Loucy (cell line): ENCODE measurements at regions not wholly inside any gene's neighbourhood (a gene's known extent, or its start where the extent isn't known, plus 50 kb on each side); places are given as distances from the start of the nearest gene placed in this dataset.
A peak's percentile ranks its signal among the peaks of the same experiment; 100 is the strongest.

Source experiments
- H2AFZ ChIP-seq: fragments of 200-600 bp; sonication (generic); 2 replicates; pipeline ENCODE4 v1.6.0; 2016; ENCODE audit warnings: antibody characterized with exemption, mild to moderate bottlenecking, low read length, moderate library complexity
- H3F3A ChIP-seq: fragments of 200-600 bp; 2 replicates; pipeline ENCODE4 v1.6.0; 2016; ENCODE audit warnings: antibody characterized with exemption, low read depth, mild to moderate bottlenecking
- H3K27me3 ChIP-seq: fragments of 200-600 bp; sonication (generic); 2 replicates; pipeline ENCODE4 v1.6.1; 2014; ENCODE audit warnings: low read length, mild to moderate bottlenecking; ENCODE audit not compliant: insufficient read depth, poor library complexity, severe bottlenecking
- H3K36me3 ChIP-seq: fragments of 200-600 bp; sonication (generic); 2 replicates; pipeline ENCODE4 v1.6.1; 2016; ENCODE audit warnings: low read length; ENCODE audit not compliant: insufficient read depth
- H3K4me1 ChIP-seq: fragments of 200-600 bp; sonication (generic); 2 replicates; pipeline ENCODE4 v1.5.1; 2014; ENCODE audit warnings: low read length, mild to moderate bottlenecking; ENCODE audit not compliant: insufficient read depth, poor library complexity, severe bottlenecking
- H3K4me2 ChIP-seq: fragments of 200-600 bp; sonication (generic); 2 replicates; pipeline ENCODE4 v1.6.0; 2014; ENCODE audit warnings: antibody characterized with exemption, low read length, low read depth, mild to moderate bottlenecking; ENCODE audit not compliant: poor library complexity, severe bottlenecking
- H3K4me3 ChIP-seq: fragments of 200-600 bp; sonication (generic); 2 replicates; pipeline ENCODE4 v1.5.1; 2014; ENCODE audit warnings: low read length, mild to moderate bottlenecking, mixed read lengths; ENCODE audit not compliant: poor library complexity, severe bottlenecking
- H3K79me2 ChIP-seq: fragments of 200-600 bp; sonication (generic); 2 replicates; pipeline ENCODE4 v1.6.1; 2014; ENCODE audit warnings: low read length; ENCODE audit not compliant: insufficient read depth
- H3K9ac ChIP-seq: fragments of 200-600 bp; sonication (generic); 2 replicates; pipeline ENCODE4 v1.6.0; 2014; ENCODE audit warnings: mild to moderate bottlenecking, low read depth, low read length, moderate library complexity; ENCODE audit not compliant: poor library complexity, severe bottlenecking
- H3K9me2 ChIP-seq: fragments of 200-600 bp; sonication (generic); replicated peaks from 2 replicates; pipeline ENCODE4 v1.6.1; 2016; ENCODE audit warnings: low read depth, low read length, mixed read lengths
- H3K9me3 ChIP-seq: fragments of 200-600 bp; sonication (generic); 2 replicates; pipeline ENCODE4 v1.6.1; 2014; ENCODE audit warnings: mild to moderate bottlenecking, antibody characterized with exemption, low read length, low read depth; ENCODE audit not compliant: insufficient read depth
- H4K20me1 ChIP-seq: fragments of 200-600 bp; sonication (generic); 2 replicates; pipeline ENCODE4 v1.6.0; 2014; ENCODE audit warnings: antibody characterized with exemption, low read length, mild to moderate bottlenecking; ENCODE audit not compliant: insufficient read depth, poor library complexity, severe bottlenecking
- CTCF ChIP-seq: fragments of 200-600 bp; sonication (generic); conservative IDR thresholded peaks from 2 replicates; pipeline ENCODE4 v1.5.1; 2014; ENCODE audit warnings: mild to moderate bottlenecking, antibody characterized with exemption, low read length
- EZH2phosphoT487 ChIP-seq: fragments of 200-600 bp; IDR thresholded peaks from 2 replicates; pipeline ENCODE4 v1.6.1; 2018; ENCODE audit warnings: antibody characterized with exemption, mild to moderate bottlenecking, moderate library complexity, borderline replicate concordance

GRCh38 chr13:26112843-26113242, 61.0 kb upstream of the SHISA2 start:
- no peaks in the 10 kb centered on the region for H3F3A ChIP-seq
- TF ChIP-seq CTCF (peak; percentile 72), EZH2phosphoT487 (no peak)

GRCh38 chr13:26111797-26112196, 60.0 kb upstream of the SHISA2 start:
- TF ChIP-seq EZH2phosphoT487 (no peak), CTCF (no peak)
- no peak overlapping the region for H3K9ac ChIP-seq
- H2AFZ ChIP-seq, result no peak overlapping the region
- H3K4me1 ChIP-seq, result no peaks in the 10 kb centered on the region
- no peaks in the 10 kb centered on the region for H3F3A ChIP-seq
- H3K9me3 ChIP-seq, result no peaks in the 10 kb centered on the region
- no peaks in the 10 kb centered on the region for H4K20me1 ChIP-seq
- no peaks in the 10 kb centered on the region for H3K79me2 ChIP-seq
- no peak overlapping the region for H3K4me3 ChIP-seq
- H3K4me2 ChIP-seq, result no peak overlapping the region
- H3K36me3 ChIP-seq, result no peaks in the 10 kb centered on the region
- H3K27me3 ChIP-seq, result no peaks in the 10 kb centered on the region
- no peaks in the 10 kb centered on the region for H3K9me2 ChIP-seq

More at GRCh38 chr13:26112843-26113242, 61.0 kb upstream of the SHISA2 start:
- Histone ChIP-seq H3K4me2 (no peak overlapping the region), H3K9ac (no peak overlapping the region), H3K36me3 (no peaks in the 10 kb centered on the region), H3K4me1 (no peaks in the 10 kb centered on the region), H3K79me2 (no peaks in the 10 kb centered on the region), H3K27me3 (no peaks in the 10 kb centered on the region), H4K20me1 (no peaks in the 10 kb centered on the region), H3K9me2 (no peaks in the 10 kb centered on the region), H2AFZ (no peak overlapping the region), H3K4me3 (no peak overlapping the region), H3K9me3 (no peaks in the 10 kb centered on the region)
